AG04450 (cell line): ENCODE measurements at regions not wholly inside any gene's neighbourhood (a gene's known extent, or its start where the extent isn't known, plus 50 kb on each side); places are given as distances from the start of the nearest gene placed in this dataset.

Experiments used
- CTCF ChIA-PET: fragments of 300-600, 350-600 bp; formaldehyde crosslinking; extraction: SDS; loops from one replicate; lab custom pipeline; 2022; ENCODE audit warnings: antibody characterized with exemption, inconsistent platforms; lab: Charles Lee
- POLR2A ChIA-PET: fragments of 350-600 bp; formaldehyde crosslinking; extraction: SDS; loops from one replicate; lab custom pipeline; 2021; ENCODE audit warnings: antibody characterized with exemption, inconsistent platforms; lab: Yijun Ruan, JAX
- DNase-seq: peaks from one replicate; pipeline ENCODE4 v3.0.0-alpha.2; 2011; ENCODE audit warnings: low read depth, low spot score
- H3K27ac ChIP-seq: one replicate; pipeline ENCODE4 v1.5.1; 2012; ENCODE audit warnings: low read depth, low read length, control low read depth
- H3K27me3 ChIP-seq: one replicate; pipeline ENCODE4 v1.6.0; 2012; ENCODE audit warnings: low read length; ENCODE audit not compliant: control insufficient read depth, insufficient read depth
- H3K4me3 ChIP-seq: 2 replicates; pipeline ENCODE4 v1.5.1; 2011; ENCODE audit warnings: mild to moderate bottlenecking, low read depth, low read length, control low read depth
- H3K9me3 ChIP-seq: 2 replicates; pipeline ENCODE4 v1.5.1; 2012; ENCODE audit warnings: low read length; ENCODE audit not compliant: control insufficient read depth, insufficient read depth
- CTCF ChIP-seq: IDR thresholded peaks from 2 replicates; pipeline ENCODE4 v1.5.1; 2011; ENCODE audit warnings: low read depth, low read length, control low read depth, inconsistent platforms

GRCh38 chr6:165220045-165220444 is 89.4 kb downstream of the C6orf118 start:
- TF ChIP-seq CTCF: no peak
- no peak overlapping the region for H3K4me3 ChIP-seq
- ChIA-PET CTCF (no interaction called here), POLR2A (no interaction called here)
- no peak overlapping the region for H3K27ac ChIP-seq
- DNase-seq: no peak
- peaks cover 27% of the 10 kb centered on the region; the same call in 1 of the 2 replicates for H3K9me3 ChIP-seq
- no peaks in the 10 kb centered on the region for H3K27me3 ChIP-seq

GRCh38 chr6:165219629-165220028 is 89.8 kb downstream of the C6orf118 start:
- Histone ChIP-seq H3K9me3 (peaks cover 24% of the 10 kb centered on the region; the same call in 1 of the 2 replicates), H3K27ac (no peak overlapping the region), H3K27me3 (no peaks in the 10 kb centered on the region), H3K4me3 (no peak overlapping the region)
- TF ChIP-seq CTCF: no peak
- ChIA-PET POLR2A (no interaction called here), CTCF (no interaction called here)
- DNase-seq: no peak

GRCh38 chr6:165218829-165219228 is 90.6 kb downstream of the C6orf118 start:
- Histone ChIP-seq H3K27ac (no peak overlapping the region), H3K27me3 (no peaks in the 10 kb centered on the region), H3K9me3 (peaks cover 19% of the 10 kb centered on the region; the same call in 1 of the 2 replicates), H3K4me3 (no peak overlapping the region)
- ChIA-PET CTCF (no interaction called here), POLR2A (no interaction called here)
- DNase-seq: no peak
- no peak for TF ChIP-seq CTCF

GRCh38 chr6:165206798-165207197 is 102.6 kb downstream of the C6orf118 start:
- POLR2A ChIA-PET: no interaction called here
- Histone ChIP-seq H3K27ac (no peak overlapping the region), H3K27me3 (no peaks in the 10 kb centered on the region), H3K9me3 (peaks cover 31% of the 10 kb centered on the region), H3K4me3 (no peak overlapping the region)
- DNase-seq: no peak
- TF ChIP-seq CTCF: no peak
- CTCF ChIA-PET: no interaction called here

- no peak for TF ChIP-seq CTCF
- DNase-seq: no peak
- no peak overlapping the region for H3K27ac ChIP-seq
- peaks cover 24% of the 10 kb centered on the region for H3K9me3 ChIP-seq
- CTCF ChIA-PET: no interaction called here
- H3K4me3 ChIP-seq: no peak overlapping the region
- no peaks in the 10 kb centered on the region for H3K27me3 ChIP-seq
- POLR2A ChIA-PET: no interaction called here
These were observed 103.8 kb downstream of the C6orf118 start for GRCh38 chr6:165205632-165206031.
